ENCODE measurements at regions not wholly inside any gene's neighbourhood (a gene's known extent, or its start where the extent isn't known, plus 50 kb on each side); places are given as distances from the start of the nearest gene placed in this dataset.

GRCh38 chr2:183427558-183427957, 303.3 kb downstream of the NUP35 start:
- no peaks in the 10 kb centered on the region for H3K4me1 ChIP-seq
- TF ChIP-seq, protein P1, sequence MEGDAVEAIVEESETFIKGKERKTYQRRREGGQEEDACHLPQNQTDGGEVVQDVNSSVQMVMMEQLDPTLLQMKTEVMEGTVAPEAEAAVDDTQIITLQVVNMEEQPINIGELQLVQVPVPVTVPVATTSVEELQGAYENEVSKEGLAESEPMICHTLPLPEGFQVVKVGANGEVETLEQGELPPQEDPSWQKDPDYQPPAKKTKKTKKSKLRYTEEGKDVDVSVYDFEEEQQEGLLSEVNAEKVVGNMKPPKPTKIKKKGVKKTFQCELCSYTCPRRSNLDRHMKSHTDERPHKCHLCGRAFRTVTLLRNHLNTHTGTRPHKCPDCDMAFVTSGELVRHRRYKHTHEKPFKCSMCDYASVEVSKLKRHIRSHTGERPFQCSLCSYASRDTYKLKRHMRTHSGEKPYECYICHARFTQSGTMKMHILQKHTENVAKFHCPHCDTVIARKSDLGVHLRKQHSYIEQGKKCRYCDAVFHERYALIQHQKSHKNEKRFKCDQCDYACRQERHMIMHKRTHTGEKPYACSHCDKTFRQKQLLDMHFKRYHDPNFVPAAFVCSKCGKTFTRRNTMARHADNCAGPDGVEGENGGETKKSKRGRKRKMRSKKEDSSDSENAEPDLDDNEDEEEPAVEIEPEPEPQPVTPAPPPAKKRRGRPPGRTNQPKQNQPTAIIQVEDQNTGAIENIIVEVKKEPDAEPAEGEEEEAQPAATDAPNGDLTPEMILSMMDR (IDR thresholded peaks at IDR 0.05; ENCODE audit: low read depth, low read length) = no peak
- no peak overlapping the region for H3K4me3 ChIP-seq (ENCODE audit: low read depth, low read length)
- no peaks in the 10 kb centered on the region for H3K36me3 ChIP-seq
- no peaks in the 10 kb centered on the region for H3K9me3 ChIP-seq
- DNase-seq = no peak
- no peaks in the 10 kb centered on the region for H3K27me3 ChIP-seq

DNA sequence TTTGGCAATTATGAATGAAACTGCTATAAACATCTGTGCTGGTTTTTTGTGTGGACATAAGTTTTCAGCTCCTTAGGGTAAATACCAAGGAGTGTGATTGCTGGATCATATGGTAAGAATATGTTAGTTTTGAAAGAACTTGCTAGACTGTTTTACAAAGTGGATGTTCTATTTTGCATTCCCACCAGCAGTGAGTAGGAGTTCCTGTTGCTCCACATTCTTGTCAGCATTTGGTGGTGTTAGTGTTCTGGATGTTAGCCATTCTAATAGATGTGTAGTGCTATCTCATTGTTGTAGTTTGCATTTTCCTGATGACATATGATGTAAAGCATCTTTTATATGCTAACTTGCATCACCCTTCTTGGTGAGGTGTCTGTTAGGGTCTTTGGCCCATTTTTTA, 304.6 kb downstream of the NUP35 start:
- Histone ChIP-seq H3K4me3 (ENCODE audit: low read depth, low read length) (no peak overlapping the region), H3K4me1 (no peaks in the 10 kb centered on the region), H3K27me3 (no peaks in the 10 kb centered on the region), H3K36me3 (no peaks in the 10 kb centered on the region), H3K9me3 (no peaks in the 10 kb centered on the region)
- TF ChIP-seq, protein P1 (IDR thresholded peaks at IDR 0.05; ENCODE audit: low read depth, low read length) = no peak
- DNase-seq = no peak

GRCh38 chr2:183438541-183438940, 314.3 kb downstream of the NUP35 start:
- Histone ChIP-seq H3K4me3 (ENCODE audit: low read depth, low read length) (no peak overlapping the region), H3K9me3 (no peaks in the 10 kb centered on the region), H3K36me3 (no peaks in the 10 kb centered on the region), H3K4me1 (no peaks in the 10 kb centered on the region), H3K27me3 (no peaks in the 10 kb centered on the region)
- TF ChIP-seq, protein P1 (IDR thresholded peaks at IDR 0.05; ENCODE audit: low read depth, low read length) = no peak
- no peak for DNase-seq

GRCh38 chr2:183455056-183455455, 330.8 kb downstream of the NUP35 start:
- no peak for DNase-seq
- H3K4me1 ChIP-seq = no peaks in the 10 kb centered on the region
- H3K4me3 ChIP-seq (ENCODE audit: low read depth, low read length) = no peak overlapping the region
- H3K36me3 ChIP-seq = no peaks in the 10 kb centered on the region
- H3K9me3 ChIP-seq = no peaks in the 10 kb centered on the region
- TF ChIP-seq, protein P1 (IDR thresholded peaks at IDR 0.05; ENCODE audit: low read depth, low read length) = no peak
- no peaks in the 10 kb centered on the region for H3K27me3 ChIP-seq

- TF ChIP-seq, protein P1 (IDR thresholded peaks at IDR 0.05; ENCODE audit: low read depth, low read length) = no peak
- Histone ChIP-seq H3K9me3 (no peaks in the 10 kb centered on the region), H3K4me3 (ENCODE audit: low read depth, low read length) (no peak overlapping the region), H3K36me3 (no peaks in the 10 kb centered on the region), H3K27me3 (no peaks in the 10 kb centered on the region), H3K4me1 (no peaks in the 10 kb centered on the region)
- no peak for DNase-seq
These were observed 331.9 kb downstream of the NUP35 start for GRCh38 chr2:183456177-183456576.

GRCh38 chr2:183458460-183458859, 334.2 kb downstream of the NUP35 start:
- no peak for DNase-seq
- TF ChIP-seq, protein P1 (IDR thresholded peaks at IDR 0.05; ENCODE audit: low read depth, low read length) = no peak

More at GRCh38 chr2:183458460-183458859, 334.2 kb downstream of the NUP35 start:
- H3K9me3 ChIP-seq = no peaks in the 10 kb centered on the region
- H3K4me3 ChIP-seq (ENCODE audit: low read depth, low read length) = no peak overlapping the region
- no peaks in the 10 kb centered on the region for H3K36me3 ChIP-seq
- H3K4me1 ChIP-seq = no peaks in the 10 kb centered on the region
- H3K27me3 ChIP-seq = no peaks in the 10 kb centered on the region
